ENCODE measurements at regions not wholly inside any gene's neighbourhood (a gene's known extent, or its start where the extent isn't known, plus 50 kb on each side); places are given as distances from the start of the nearest gene placed in this dataset.
"Not testable (repeated sequence)": the region's sequence is repeated elsewhere in the genome, so short reads cannot be mapped to it uniquely, and the experiment has no call there.

DNA sequence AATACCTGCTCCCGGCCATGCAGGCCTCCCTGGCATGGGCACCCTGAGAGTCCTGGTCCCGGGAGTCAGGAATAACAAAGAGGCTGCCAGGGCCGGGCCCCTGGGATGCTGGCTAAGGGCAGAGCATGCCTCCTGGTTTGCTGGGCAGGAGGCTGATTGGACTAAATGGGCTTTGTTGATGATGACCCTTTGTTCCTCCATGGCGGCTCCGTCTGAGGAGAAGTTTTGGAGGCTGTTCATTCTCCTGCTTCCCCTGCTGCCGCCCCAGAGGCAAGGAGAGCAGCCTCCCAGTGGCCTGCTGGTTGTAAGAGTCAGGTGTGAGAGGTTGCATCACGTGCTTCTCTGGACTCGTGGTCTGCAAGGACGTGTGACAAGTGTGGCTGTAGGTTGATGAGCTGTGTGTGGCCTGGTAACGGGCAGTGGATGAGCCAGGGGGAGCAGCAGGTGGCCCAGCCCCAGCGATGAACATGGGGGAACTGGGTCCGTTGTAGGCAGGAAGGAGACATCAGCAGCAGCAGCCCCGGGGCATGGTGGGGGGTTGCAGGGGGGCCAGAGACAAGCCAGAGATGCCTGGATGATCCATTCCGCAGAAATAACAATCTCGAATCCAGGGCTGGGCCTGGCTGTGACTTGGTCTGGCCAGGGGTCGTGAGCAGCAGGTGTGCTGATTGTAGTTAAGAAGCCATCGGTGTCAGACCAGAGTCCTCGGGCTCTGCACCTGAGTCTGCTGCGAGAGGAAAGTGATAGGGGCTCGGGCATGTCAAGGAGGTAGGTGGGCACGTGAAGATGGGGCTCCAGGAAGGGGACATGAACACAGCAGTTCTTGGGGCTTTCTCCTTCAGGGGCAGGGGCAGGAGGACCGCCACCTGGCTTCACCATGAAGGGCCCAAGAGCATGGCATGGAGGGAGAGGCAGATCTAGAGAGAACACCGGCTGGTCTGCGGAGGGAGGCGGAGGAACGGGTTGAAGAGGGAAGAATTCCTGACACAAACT is 101.4 kb downstream of the TNFRSF13B start:
- peak; percentile 23 for DNase-seq (ENCODE audit: low spot score)

DNA sequence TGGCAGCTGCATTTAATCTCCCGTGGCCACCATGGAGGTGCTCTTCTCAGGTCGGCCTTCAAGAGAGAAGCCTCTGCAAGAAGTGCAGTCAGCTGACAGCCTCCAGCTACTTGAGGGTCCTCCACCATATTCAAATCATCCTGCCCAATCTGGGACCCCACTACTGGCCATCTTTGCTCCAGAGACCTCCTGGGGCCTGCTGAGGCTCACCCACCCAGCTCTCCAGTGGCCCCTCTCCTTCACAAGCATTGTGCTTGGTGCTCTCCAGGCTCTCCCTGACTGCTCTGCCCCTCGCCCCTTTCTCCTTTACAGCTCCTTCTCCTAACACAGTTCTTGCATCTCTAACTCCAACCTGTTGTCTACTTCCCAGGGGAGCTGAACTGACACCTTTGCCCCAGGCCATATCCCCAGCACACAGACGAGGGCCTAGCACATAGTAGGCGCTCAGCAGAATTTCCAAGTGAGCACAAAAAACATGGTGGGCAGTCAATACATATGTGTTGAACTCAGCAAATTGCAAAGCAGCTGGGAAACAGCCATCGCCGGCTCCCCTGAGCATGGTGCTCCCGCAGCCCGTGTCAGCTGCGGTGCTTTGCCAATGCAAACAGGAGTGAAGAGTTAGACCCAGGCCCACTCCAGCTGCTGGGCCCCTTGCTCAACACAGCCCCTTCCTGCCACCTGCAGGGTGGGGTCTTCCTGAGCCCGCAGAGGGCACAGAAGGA is 102.2 kb downstream of the TNFRSF13B start:
- DNase-seq (ENCODE audit: low spot score) = not testable (repeated sequence)

DNA sequence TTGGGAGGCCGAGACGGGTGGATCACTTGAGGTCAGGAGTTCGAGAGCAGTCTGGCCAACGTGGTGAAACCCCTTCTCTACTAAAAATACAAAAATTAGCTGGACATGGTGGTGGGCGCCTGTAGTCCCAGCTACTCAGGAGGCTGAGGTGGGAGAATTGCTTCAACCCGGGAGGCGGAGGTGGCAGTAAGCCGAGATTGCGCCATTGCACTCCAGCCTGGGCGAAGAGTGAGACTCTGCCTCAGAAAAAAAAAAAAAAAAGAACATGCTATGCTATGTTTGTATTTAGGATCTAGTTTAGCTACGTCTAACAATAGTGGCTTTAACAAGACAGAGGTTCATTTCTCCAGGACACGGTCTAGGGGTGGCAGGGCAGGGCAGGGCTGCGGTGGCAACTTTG is 103.3 kb downstream of the TNFRSF13B start:
- not testable (repeated sequence) for DNase-seq (ENCODE audit: low spot score)

DNA sequence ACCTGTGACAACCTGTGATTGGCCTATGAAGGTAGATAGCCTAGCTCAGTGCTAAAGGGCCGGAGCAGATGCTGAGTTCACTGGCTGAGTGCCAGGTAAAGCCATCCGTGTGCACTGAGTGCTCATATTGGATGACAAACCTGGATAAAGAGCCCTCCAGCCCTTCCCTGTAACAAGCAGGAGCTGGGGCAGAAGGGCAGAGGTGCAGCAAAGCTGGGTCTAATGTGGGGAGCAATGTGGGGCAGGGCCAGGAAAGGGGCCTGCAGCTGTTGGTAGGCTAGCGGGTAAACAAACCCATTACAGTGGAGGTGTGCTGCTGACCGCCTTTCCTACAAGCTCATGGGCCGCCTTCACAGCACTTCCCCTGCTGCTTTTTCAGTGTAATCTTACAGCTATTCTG is 104.4 kb downstream of the TNFRSF13B start:
- DNase-seq (ENCODE audit: low spot score) = not testable (repeated sequence)

DNA sequence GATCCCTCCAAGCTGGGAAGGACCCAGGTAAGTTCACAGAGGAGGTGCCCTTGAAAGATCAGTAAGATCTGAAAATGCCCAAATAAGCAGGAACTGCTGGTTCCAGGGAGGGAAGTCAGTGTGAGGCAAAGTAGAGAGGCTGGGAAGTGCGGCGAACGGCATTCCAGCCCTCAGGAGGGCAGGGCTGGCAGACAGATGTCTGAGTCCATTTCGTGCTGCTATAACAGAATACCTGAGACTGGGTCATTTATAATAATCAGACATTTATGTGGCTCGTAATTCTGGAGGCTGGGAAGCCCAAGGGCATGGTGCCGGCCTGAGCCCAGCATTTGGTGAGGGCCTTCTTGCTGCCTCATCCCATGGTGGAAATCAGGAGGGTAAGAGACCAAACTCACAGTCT is 105.1 kb downstream of the TNFRSF13B start:
- not testable (repeated sequence) for DNase-seq (ENCODE audit: low spot score)

DNA sequence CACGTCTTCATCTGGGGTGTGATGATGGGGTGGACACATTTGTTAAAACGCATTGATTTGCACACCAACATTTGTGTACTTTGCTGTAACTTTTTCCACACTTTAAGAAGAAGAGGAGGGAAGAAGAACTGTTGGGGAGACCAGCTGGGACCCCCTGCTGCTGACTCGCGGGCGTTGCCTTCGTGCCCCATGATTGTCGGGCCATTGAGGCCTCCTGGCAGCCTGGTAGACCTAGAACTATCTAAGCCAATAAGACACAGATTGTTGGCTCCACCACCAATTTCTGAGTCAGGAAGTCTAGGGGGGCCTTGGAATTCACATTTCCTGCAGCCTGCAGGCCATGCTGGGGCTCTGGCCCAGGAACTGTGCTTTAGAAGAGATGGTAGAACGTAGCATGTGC is 105.5 kb downstream of the TNFRSF13B start:
- no peak for DNase-seq (ENCODE audit: low spot score)

DNA sequence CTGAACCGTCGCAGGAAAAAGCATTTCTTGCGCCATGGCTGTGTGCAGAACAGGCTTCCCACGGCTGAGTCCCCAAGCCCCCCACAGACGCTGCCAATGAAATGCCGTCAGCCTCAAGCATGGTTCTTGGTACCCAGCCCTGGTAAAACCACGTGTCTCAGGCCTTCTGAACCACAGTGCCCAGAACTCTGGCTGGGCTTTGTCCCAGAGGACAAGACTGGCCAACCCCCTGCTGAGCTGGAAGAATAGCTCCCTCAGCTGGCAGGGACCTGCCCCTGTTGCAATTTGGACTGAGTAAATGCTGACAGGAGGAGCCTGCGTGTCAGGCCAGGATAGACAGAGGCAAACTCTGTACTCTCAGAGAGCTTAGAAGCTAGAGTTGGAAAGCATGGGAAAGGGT is 106.2 kb downstream of the TNFRSF13B start:
- DNase-seq (ENCODE audit: low spot score) = not testable (repeated sequence)

DNA sequence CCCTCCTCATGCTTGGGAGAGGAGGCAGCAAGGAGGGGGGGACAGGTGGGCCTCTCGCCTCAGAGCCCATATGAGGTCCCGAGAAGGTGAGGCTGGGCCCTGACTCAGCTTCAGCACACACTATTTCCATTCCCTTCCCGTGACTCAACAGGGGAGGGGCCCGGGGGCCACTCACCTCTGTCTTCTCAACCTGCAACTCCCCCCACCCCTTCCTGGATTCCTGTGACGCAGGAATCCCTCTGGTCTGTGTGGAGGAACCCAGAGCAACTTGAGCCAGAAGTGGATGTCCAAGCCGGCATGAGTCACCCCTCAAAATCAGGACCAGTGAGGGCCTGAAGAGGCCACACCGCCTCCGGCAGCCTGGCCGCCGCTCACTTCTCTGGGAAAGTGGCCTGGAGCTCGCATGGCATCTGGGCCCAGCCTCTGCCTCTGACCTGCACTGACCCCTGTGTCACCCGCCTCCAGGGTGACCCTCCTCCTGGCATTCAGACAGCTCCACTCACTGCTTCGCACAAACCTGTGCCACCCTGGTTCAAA is 106.8 kb downstream of the TNFRSF13B start:
- not testable (repeated sequence) for DNase-seq (ENCODE audit: low spot score)

DNA sequence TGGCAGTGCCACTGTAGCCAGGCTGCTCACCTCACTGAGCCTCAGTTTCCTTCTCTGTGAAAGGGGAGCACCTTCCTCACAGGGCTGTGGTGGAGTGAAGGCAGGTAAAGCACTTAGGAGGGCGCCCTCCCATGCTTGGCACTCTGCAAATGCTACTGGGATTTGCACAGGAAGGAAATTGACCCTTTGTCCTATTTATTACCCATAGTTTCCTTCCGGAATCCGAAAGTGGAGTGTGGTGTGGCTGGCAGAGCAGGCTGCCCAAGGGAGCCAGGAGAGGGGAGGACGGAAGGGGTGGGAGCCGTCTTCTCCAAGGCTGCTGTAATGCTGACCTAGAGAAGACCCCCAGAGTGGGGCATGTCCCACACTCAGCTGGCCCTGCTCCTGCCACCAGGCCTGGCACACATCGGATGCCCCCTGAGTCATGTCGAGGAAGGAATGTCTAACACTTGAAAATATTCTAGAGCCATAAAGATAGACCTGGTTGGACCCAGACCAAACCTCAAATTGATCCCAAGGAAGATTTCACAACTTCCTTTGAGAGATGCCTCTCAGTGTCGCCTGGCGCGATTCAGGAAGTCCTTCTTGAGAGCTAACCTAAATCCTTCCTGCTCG is 107.3 kb downstream of the TNFRSF13B start:
- not testable (repeated sequence) for DNase-seq (ENCODE audit: low spot score)

DNA sequence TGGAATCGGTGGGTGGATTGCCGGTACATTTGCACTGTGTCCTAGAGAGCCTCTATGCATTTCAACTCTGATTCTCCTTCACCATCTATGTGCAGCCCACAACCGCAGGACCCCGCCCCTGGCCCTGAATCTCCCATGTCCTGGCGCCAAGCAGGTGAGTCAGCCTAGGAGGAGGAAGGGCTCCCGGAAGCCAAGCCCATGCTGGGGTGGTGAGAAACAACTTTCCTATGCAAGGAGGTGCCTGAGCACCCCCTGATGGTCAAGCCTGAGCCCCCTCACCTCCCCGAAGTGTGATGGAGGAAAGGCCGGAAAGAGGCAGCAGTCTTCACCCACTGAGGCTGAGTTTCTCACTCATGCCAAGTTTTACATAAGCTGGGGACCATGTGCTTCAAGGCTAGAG is 110.8 kb downstream of the TNFRSF13B start:
- not testable (repeated sequence) for DNase-seq (ENCODE audit: low spot score)

DNA sequence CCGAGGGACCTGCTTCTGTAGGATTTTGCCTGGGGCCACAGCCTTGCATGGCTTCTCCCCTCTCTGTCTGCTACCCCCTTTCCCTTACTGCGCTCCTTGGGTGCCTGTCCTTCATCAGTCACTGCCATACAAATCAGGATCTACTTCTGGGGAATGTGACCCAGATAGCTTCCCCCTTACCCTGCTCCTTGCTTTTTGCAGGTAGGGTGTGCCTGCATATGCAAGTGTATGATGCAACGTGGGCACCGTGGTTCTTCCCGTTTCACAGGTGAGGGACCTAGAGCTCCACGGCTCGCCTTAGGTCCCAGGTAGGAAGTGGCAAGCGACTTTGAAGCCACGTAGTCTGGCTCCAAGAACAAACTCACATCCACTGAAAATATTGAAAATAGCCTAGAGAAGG is 111.5 kb downstream of the TNFRSF13B start:
- not testable (repeated sequence) for DNase-seq (ENCODE audit: low spot score)

DNA sequence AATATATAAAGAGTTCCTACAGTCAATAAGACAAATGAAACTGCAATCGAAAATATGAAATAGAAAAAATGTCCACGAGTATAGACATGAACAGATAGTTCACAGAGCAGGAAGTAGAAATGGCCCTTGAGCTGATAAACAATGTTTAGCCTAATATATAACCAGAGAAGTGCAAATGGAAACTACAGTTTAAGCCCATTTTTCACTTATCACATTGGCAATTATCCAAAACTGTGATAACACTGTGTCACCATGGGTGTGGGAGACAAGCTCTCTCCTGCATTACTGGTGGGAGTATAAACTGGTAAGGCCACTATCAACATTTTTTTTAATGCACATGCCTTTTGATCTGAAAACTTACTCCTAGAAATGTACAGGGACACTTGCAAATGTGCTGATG is 112.4 kb downstream of the TNFRSF13B start:
- DNase-seq (ENCODE audit: low spot score) = not testable (repeated sequence)

DNA sequence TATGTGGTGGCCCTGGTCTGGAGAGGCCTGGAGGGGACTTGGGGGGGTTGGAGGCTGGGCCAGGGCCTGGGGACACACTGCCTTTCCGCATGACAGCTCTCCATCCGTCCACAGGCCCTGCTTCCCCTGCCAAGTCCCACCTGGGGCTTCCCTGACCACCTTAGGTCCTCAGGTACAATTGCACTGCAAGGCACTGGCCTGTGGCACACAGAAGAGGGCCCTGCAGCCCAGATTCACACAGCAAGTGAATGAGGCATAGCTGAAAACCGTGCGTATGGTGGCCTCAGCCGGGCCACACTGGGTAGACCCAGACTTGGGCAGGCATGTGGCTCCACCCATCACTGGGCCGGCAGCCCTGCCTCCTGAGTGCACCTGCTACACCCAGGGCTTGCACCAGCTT is 114.2 kb downstream of the TNFRSF13B start:
- DNase-seq (ENCODE audit: low spot score) = not testable (repeated sequence)

DNA sequence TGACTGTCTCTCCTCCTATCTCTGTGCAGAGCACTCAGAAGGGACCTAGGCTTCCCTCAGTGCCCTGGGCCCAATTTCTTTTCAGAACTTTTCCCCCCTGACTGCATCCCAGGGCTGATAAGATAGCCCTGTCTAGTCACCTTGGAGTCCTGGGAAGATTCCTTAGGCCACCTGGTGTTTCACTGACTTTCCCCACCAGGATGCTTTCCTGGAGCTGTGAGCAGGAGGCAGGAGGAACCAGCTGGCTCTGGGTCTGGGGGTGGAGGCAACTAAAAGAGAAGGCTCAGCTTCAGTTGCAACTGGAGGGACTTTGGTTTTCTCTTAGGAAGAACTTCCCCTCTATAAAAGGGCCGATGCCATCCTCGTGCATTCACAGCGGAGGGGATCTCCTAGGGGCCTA is 115.1 kb downstream of the TNFRSF13B start:
- DNase-seq (ENCODE audit: low spot score) = not testable (repeated sequence)

DNA sequence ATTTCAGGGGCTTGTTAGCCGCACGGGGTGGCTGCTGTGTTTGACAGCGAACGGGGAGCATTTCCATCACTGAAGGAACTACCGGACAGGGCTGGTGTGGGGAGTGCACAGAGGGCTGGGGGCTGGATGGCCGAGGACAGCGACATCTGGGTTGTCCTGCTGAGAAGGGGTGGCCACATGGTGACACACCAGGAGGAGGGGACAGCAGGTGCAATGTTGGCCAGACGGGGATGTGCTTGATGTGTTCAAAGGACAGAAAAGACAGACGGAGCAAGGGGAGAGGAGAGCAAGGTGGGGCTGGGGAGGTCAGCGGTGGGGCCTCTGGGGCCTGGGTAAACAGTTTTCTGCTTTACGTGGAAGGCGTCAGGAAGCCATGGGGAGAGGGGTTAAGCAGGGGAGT is 115.7 kb downstream of the TNFRSF13B start:
- DNase-seq (ENCODE audit: low spot score) = not testable (repeated sequence)

DNA sequence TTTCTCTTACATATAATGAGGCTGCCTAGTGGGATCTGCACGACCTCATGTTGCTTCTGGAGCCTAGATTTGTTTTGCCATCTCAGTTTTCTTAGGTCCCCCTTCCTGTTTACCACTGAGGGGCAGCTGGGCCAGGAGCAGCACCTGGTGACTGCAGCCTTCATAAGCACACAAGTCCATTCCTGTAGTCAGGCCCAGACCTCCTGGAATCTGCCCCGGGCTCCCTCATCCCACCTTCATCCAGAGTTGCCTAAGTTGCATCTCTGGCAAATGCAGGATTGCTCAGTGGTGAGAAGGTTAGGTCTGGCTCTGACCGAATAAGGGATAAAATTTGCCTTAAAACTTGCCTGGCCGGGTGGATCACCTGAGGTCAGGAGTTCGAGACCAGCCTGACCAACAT is 117.3 kb downstream of the TNFRSF13B start:
- not testable (repeated sequence) for DNase-seq (ENCODE audit: low spot score)

DNA sequence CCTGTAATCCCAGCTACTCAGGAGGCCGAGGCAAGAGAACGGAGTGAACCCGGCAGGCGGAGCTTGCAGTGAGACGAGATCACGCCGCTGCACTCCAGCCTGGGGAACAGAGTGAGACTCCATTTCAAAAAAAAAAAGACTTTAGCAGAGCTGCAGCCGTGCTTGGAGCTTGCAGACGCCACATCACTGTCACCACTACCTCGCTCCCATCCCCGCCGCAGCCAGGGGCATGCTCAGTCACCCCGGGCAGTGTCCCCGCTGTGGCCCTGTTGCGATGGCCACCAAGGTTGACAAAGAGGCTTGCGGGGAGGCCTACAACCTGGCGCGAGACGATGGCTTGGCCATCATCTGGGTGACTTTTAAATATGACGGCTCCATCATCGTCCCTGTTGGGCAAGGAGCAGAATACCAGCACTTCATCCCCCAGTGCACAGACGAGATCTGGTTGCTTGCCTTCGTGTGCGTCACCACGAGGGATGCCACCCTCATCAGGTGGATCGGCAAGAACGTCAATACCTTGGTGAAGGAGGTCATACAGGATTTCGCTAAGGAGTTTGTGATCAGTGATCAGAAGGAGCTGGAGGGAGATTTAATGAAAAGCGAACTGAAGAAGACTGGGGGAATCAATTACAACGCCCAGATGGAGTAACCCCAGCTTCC is 118.1 kb downstream of the TNFRSF13B start:
- DNase-seq (ENCODE audit: low spot score) = no peak

DNA sequence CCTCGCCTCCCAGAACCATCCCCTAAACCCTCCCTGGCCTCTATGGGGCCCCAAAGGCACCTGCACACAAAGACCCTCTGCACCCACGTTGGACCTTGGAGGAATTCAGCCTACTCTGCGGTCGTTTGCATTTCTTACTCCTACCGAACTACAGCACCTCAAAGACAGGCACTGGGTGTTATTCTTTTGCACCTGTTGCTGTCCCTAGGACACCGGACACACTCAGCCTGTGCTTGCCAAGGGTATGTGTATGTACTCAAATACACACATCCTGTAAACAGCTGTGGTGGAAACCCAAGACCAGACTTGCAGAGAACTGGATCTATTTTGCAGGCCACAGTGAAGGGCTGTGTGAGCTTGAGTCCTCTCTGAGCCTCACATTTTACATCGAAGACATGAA is 122.1 kb downstream of the TNFRSF13B start:
- not testable (repeated sequence) for DNase-seq (ENCODE audit: low spot score)

DNA sequence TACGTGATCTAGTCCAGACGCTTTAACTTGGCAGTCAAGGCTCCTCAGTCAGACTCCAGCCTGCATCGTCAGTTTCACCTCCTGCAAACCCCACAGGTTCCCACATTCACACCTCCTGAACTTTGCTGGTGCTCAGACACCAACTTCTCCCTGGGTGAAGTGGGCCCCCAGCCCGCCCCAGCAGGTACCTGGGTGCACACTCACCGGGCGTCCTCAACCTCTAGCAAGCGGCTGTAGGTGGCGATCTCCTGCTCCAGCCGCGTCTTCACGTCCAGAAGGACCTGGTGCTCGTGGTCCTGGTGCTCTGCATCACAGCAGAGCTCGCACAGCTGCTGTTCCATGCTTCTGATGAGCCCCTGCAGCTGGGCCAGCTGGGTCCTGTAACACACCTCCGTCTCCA is 122.9 kb downstream of the TNFRSF13B start:
- not testable (repeated sequence) for DNase-seq (ENCODE audit: low spot score)

DNA sequence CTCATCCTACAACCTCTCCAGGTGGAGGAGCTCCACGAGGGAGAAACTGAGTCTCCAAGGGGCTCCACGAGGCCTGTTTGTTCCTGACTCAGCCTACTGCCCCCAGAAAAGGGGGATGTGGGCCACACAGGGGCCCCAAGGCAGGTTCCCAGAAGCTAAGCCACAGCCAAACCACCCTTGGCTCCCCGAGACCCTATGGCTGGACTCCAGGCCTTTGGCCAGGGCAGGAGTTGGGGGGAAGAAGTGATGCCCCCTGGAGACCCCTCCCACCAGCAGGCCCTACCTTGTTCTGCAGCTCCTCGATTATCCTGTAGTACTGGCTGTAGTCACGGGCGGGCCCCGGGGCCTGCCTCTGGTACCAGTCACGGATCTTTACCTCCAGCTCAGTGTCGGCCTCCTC is 126.8 kb downstream of the TNFRSF13B start:
- not testable (repeated sequence) for DNase-seq (ENCODE audit: low spot score)

DNA sequence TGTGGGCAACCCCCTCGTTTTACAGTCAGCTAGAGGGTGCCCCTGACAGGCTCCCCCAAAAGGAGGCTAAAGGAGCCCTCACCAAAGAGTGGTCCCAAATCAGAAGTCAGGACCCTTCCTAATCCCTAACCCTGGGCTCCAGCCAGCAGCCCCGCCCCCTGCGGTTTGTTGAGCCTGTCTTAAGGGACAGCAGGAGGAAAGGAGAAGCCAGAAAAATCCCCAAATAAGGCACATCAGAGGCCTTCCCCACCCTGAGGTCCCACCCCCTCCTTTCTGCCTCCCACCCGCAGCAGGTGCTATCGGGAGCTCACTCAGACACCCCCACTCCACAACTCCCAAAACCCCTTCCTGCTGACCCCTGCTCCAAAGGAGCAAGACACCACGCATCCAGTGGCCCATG is 127.2 kb downstream of the TNFRSF13B start:
- DNase-seq (ENCODE audit: low spot score) = not testable (repeated sequence)

DNA sequence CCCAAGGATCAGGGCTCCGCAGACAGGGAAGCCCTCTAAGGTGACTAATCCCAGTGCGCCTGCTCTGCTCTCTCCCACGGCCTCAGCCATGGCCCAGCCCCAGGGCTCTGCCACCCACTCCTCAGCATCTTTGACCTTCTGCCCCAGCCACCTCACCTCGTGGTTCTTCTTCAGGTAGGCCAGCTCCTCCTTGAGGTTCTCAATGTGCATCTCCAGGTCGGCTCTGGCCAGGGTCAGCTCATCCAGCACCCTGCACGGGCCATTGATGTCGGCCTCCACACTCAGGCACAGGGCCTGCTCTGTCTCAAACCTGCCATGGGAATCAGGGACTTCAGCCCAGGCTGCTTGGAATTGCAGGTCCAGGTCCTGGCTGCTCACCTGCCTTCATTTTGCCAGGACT is 128.4 kb downstream of the TNFRSF13B start:
- DNase-seq (ENCODE audit: low spot score) = not testable (repeated sequence)

Data from left forelimb (tissue), 1 donor.